GM10266 (cell line): ENCODE measurements at regions not wholly inside any gene's neighbourhood (a gene's known extent, or its start where the extent isn't known, plus 50 kb on each side); places are given as distances from the start of the nearest gene placed in this dataset.

ENCODE experiments used
- DNase-seq: peaks from one replicate; pipeline ENCODE4 v3.0.0; 2012; ENCODE audit errors: extremely low spot score
- CTCF ChIP-seq: IDR thresholded peaks from 2 replicates; pipeline ENCODE4 v1.5.1; 2012; ENCODE audit warnings: mild to moderate bottlenecking, low read depth; ENCODE audit not compliant: control insufficient read depth, insufficient read depth; ENCODE audit errors: missing control alignments

- TF ChIP-seq CTCF, result no peak
- DNase-seq, result no peak
Observed at GRCh38 chr5:111813537-111813936, 56.5 kb upstream of the NREP start.

- TF ChIP-seq CTCF, result no peak
- DNase-seq, result no peak
Observed at GRCh38 chr5:111810112-111810511, 53.1 kb upstream of the NREP start.
